Natural killer cell (primary cell): ENCODE measurements at regions not wholly inside any gene's neighbourhood (a gene's known extent, or its start where the extent isn't known, plus 50 kb on each side); places are given as distances from the start of the nearest gene placed in this dataset.

Source experiments
- ATAC-seq, 3 donors: fragments of 150-1000 bp in 2 of 3; fragments of 200-7000 bp in 1 of 3; cut with Tn5 transposase; 1 replicate in 1 of 3; 2 replicates in 2 of 3; pipeline ENCODE4 v1.10.0; 2021; ENCODE audit warnings: mild to moderate bottlenecking in 2 of 3, moderate library complexity in 2 of 3
- DNase-seq, 2 donors: peaks; one replicate each; pipeline versions ENCODE4 v3.0.0 to v3.0.0-alpha.2; 2013 to 2021; ENCODE audit warnings: mixed read lengths in 1 of 2
- H3K27ac ChIP-seq: one replicate; pipeline ENCODE4 v1.5.1; 2013; ENCODE audit warnings: mild to moderate bottlenecking, low read length
- H3K27me3 ChIP-seq: one replicate; pipeline ENCODE4 v1.6.1; 2013; ENCODE audit warnings: low read length; ENCODE audit not compliant: control insufficient read depth, insufficient read depth
- H3K36me3 ChIP-seq: one replicate; pipeline ENCODE4 v1.6.1; 2013; ENCODE audit warnings: low read length; ENCODE audit not compliant: control insufficient read depth, insufficient read depth
- H3K4me1 ChIP-seq: one replicate; pipeline ENCODE4 v1.6.1; 2013; ENCODE audit warnings: low read length; ENCODE audit not compliant: control insufficient read depth, insufficient read depth
- H3K4me3 ChIP-seq: one replicate; pipeline ENCODE4 v1.5.1; 2013; ENCODE audit warnings: low read length
- H3K9me3 ChIP-seq: one replicate; pipeline ENCODE4 v1.6.1; 2013; ENCODE audit warnings: low read length; ENCODE audit not compliant: control insufficient read depth, insufficient read depth
- H3K27ac Mint-ChIP-seq, 2 donors: one replicate each; pipeline ENCODE4 v1.8.0; 2022; ENCODE audit warnings: mild to moderate bottlenecking in 2 of 2, mixed read lengths in 2 of 2, moderate library complexity in 1 of 2
- H3K27me3 Mint-ChIP-seq, 2 donors: one replicate each; pipeline ENCODE4 v1.8.0; 2022; ENCODE audit warnings: low read depth in 2 of 2, mixed read lengths in 2 of 2
- H3K36me3 Mint-ChIP-seq: one replicate; pipeline ENCODE4 v1.8.0; 2022; ENCODE audit warnings: mixed read lengths
- H3K4me1 Mint-ChIP-seq, 2 donors: one replicate each; pipeline ENCODE4 v1.8.0; 2022; ENCODE audit warnings: mixed read lengths in 2 of 2
- H3K4me3 Mint-ChIP-seq: one replicate; pipeline ENCODE4 v1.8.0; 2022; ENCODE audit warnings: mild to moderate bottlenecking, moderate library complexity, mixed read lengths
- H3K9me3 Mint-ChIP-seq, 2 donors: one replicate each; pipeline ENCODE4 v1.8.0; 2022; ENCODE audit warnings: mixed read lengths in 2 of 2
- CTCF ChIP-seq: fragments of 200-600 bp; IDR thresholded peaks from one replicate; pipeline ENCODE4 v1.8.0; 2022; ENCODE audit warnings: antibody characterized with exemption
- WGBS: methylation state at CpG from one replicate; pipeline ENCODE4 v1.1.7; 2013; ENCODE audit warnings: missing lambda C conversion rate; ENCODE audit not compliant: insufficient coverage; 5-methylcytosine and 5-hydroxymethylcytosine counted together
- intact Hi-C: fragments of 100-400 bp; cut with micrococcal nuclease; formaldehyde crosslinking; loops from one replicate; pipeline ENCODE4 v1.14.2; 2022

- peaks cover 43 to 66% of the 10 kb centered on the region in 2 donors for H3K27me3 Mint-ChIP-seq
- intact Hi-C loops: loop anchor here (2.0 kb wide), 1 partner anchor 1286 kb away; no protein-coding TSS in a partner anchor
- H3K36me3 Mint-ChIP-seq: peaks cover 34% of the 10 kb centered on the region
- peaks cover 11% of the 10 kb centered on the region for H3K4me1 ChIP-seq
- H3K4me3 Mint-ChIP-seq: no peak overlapping the region
- H3K4me3 ChIP-seq: no peak overlapping the region
- DNase-seq (no peak), ATAC-seq (no peak)
- no peak overlapping the region for H3K27ac ChIP-seq
- H3K36me3 ChIP-seq: no peaks in the 10 kb centered on the region
- no peak overlapping the region for H3K27ac Mint-ChIP-seq
- WGBS: no CpG with 5 or more reads among the region's 1 CpG
- H3K27me3 ChIP-seq: peaks cover 90% of the 10 kb centered on the region
- TF ChIP-seq CTCF: no peak
- peaks cover 3 to 12% of the 10 kb centered on the region in 2 donors for H3K9me3 Mint-ChIP-seq
- peaks cover 16 to 19% of the 10 kb centered on the region in 2 donors for H3K4me1 Mint-ChIP-seq
- peaks cover 22% of the 10 kb centered on the region for H3K9me3 ChIP-seq
These were observed 287.5 kb upstream of the NFE2L3 start for GRCh38 chr7:25864511-25864910.

- H3K4me3 ChIP-seq: no peak overlapping the region
- Mint-ChIP-seq H3K4me1 (peaks cover 12 to 16% of the 10 kb centered on the region in 2 donors), H3K36me3 (peaks cover 27% of the 10 kb centered on the region), H3K27ac (no peak overlapping the region), H3K4me3 (no peak overlapping the region), H3K27me3 (peaks cover 50 to 66% of the 10 kb centered on the region in 2 donors), H3K9me3 (peaks cover 0 to 7% of the 10 kb centered on the region in 2 donors)
- H3K4me1 ChIP-seq: peaks cover 11% of the 10 kb centered on the region
- DNase-seq (no peak), ATAC-seq (no peak)
- TF ChIP-seq CTCF: no peak
- intact Hi-C loops: loop anchor here (2.0 kb wide), 1 partner anchor 1286 kb away; no protein-coding TSS in a partner anchor
- no peak overlapping the region for H3K27ac ChIP-seq
- no peaks in the 10 kb centered on the region for H3K36me3 ChIP-seq
- peaks cover 90% of the 10 kb centered on the region for H3K27me3 ChIP-seq
- H3K9me3 ChIP-seq: peaks cover 21% of the 10 kb centered on the region
- 21% methylated on average over 1 of the region's 3 CpGs for WGBS
These were observed 286.9 kb upstream of the NFE2L3 start for GRCh38 chr7:25864943-25865751.

- Histone ChIP-seq H3K27me3 (peaks cover 58% of the 10 kb centered on the region), H3K4me1 (no peaks in the 10 kb centered on the region), H3K36me3 (no peaks in the 10 kb centered on the region), H3K4me3 (no peak overlapping the region), H3K9me3 (no peaks in the 10 kb centered on the region), H3K27ac (no peak overlapping the region)
- no peaks in the 10 kb centered on the region for H3K4me1 Mint-ChIP-seq
- peaks cover 49 to 75% of the 10 kb centered on the region in 2 donors for H3K27me3 Mint-ChIP-seq
- intact Hi-C loops: no loop called here
- no peaks in the 10 kb centered on the region for H3K9me3 Mint-ChIP-seq
- no peak overlapping the region for H3K4me3 Mint-ChIP-seq
- ATAC-seq (no peak), DNase-seq (no peak)
- WGBS: 92% methylated on average over 1 of the region's 1 CpG
- peaks cover 11% of the 10 kb centered on the region for H3K36me3 Mint-ChIP-seq
- no peak overlapping the region for H3K27ac Mint-ChIP-seq
- TF ChIP-seq CTCF: no peak
These were observed 283.5 kb upstream of the NFE2L3 start for GRCh38 chr7:25868509-25868908.
